ENCODE measurements at regions not wholly inside any gene's neighbourhood (a gene's known extent, or its start where the extent isn't known, plus 50 kb on each side); places are given as distances from the start of the nearest gene placed in this dataset.

DNA sequence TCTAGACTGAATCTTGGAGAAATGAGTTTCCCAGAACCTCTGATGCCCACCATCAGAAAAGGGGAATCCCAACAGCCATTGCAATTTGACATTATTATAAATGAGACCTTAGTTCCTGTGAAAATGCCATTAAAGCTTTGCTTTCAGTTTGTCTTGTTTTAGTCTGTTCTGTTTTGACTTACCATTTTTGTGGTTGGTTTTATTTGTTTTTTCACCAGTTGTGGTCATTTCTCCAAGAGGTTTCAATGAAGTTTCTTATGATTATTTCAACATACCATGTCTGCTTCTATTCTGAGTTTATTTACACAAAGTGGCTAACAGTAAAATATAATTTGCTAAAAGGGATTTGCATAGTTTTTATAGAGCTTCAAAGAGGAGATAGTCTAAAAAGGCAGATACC, 175.0 kb upstream of the MCTP2 start:
- Histone ChIP-seq H3K79me2 (ENCODE audit: insufficient read depth) (no peaks in the 10 kb centered on the region), H3K9ac (no peak overlapping the region), H3K9me2 (no peaks in the 10 kb centered on the region), H2AFZ (ENCODE audit: low read depth) (no peak overlapping the region), H3K4me3 (ENCODE audit: low read depth in 2 of 2, low read length in 1 of 2) (no peak overlapping the region), H3K4me1 (ENCODE audit: control insufficient read depth in 1 of 2, insufficient read depth in 2 of 2, low read depth in 1 of 2, low read length in 1 of 2) (peaks cover 0 to 8% of the 10 kb centered on the region in 2 experiments; a peak in 1 of 4 replicates), H4K20me1 (ENCODE audit: insufficient read depth) (no peaks in the 10 kb centered on the region), H3F3A (replicated peaks; ENCODE audit: insufficient read depth) (no peaks in the 10 kb centered on the region), H3K36me3 (replicated peaks in 1 of 2; ENCODE audit: control insufficient read depth in 1 of 2, insufficient read depth in 2 of 2, low read length in 1 of 2) (no peaks in the 10 kb centered on the region), H3K27ac (ENCODE audit: low read depth in 2 of 2, low read length in 1 of 2) (peak overlapping the region in 1 of 2 experiments; percentile 30; a peak in 1 of 4 replicates), H3K9me3 (no peaks in the 10 kb centered on the region), H3K4me2 (no peak overlapping the region), H3K27me3 (ENCODE audit: insufficient read depth) (no peaks in the 10 kb centered on the region)
- ChIA-PET CTCF (interaction anchor here (1.0 kb wide), 1 partner anchor 10 kb away, joined by 3 read pairs; no protein-coding TSS in a partner anchor), POLR2A (no interaction called here)
- no peak for DNase-seq
- no peak for TF ChIP-seq MEF2A (IDR thresholded peaks at IDR 0.05; ENCODE audit: borderline replicate concordance, low read depth)
- TF ChIP-seq TAF1 (IDR thresholded peaks at IDR 0.05; ENCODE audit: borderline replicate concordance, low read depth, low read length) = no peak
- no peak for TF ChIP-seq FOXJ3 (CRISPR knock-in tag; IDR thresholded peaks at IDR 0.05)

GRCh38 chr15:94053626-94054025, 177.7 kb upstream of the MCTP2 start:
- ChIA-PET CTCF (no interaction called here), POLR2A (no interaction called here)
- Histone ChIP-seq H3K36me3 (replicated peaks in 1 of 2; ENCODE audit: control insufficient read depth in 1 of 2, insufficient read depth in 2 of 2, low read length in 1 of 2) (no peaks in the 10 kb centered on the region), H4K20me1 (ENCODE audit: insufficient read depth) (no peaks in the 10 kb centered on the region), H3K27me3 (ENCODE audit: insufficient read depth) (no peaks in the 10 kb centered on the region), H3K4me2 (no peak overlapping the region), H2AFZ (ENCODE audit: low read depth) (no peak overlapping the region), H3K9me3 (no peaks in the 10 kb centered on the region), H3K79me2 (ENCODE audit: insufficient read depth) (no peaks in the 10 kb centered on the region), H3K9ac (no peak overlapping the region), H3K4me1 (ENCODE audit: control insufficient read depth in 1 of 2, insufficient read depth in 2 of 2, low read depth in 1 of 2, low read length in 1 of 2) (no peaks in the 10 kb centered on the region), H3K27ac (ENCODE audit: low read depth in 2 of 2, low read length in 1 of 2) (no peak overlapping the region), H3F3A (replicated peaks; ENCODE audit: insufficient read depth) (no peaks in the 10 kb centered on the region), H3K9me2 (no peaks in the 10 kb centered on the region), H3K4me3 (ENCODE audit: low read depth in 2 of 2, low read length in 1 of 2) (no peak overlapping the region)
- TF ChIP-seq NRF1 (IDR thresholded peaks at IDR 0.05; ENCODE audit: low read depth, low read length) (no peak), MAX (IDR thresholded peaks at IDR 0.05; ENCODE audit: low read depth) (no peak), TCF12 (IDR thresholded peaks at IDR 0.05) (no peak), CHD2 (IDR thresholded peaks at IDR 0.05; ENCODE audit: low read length, partially characterized antibody) (no peak), TEAD4 (IDR thresholded peaks at IDR 0.05; ENCODE audit: borderline replicate concordance, insufficient read depth) (no peak), RFX5 (IDR thresholded peaks at IDR 0.05; ENCODE audit: low read length) (no peak), CTCF (IDR thresholded peaks at IDR 0.05) (no peak), RCOR1 (IDR thresholded peaks at IDR 0.05; ENCODE audit: low read length) (no peak), PBX3 (IDR thresholded peaks at IDR 0.05) (no peak), SMC3 (IDR thresholded peaks at IDR 0.05; ENCODE audit: low read depth, low read length) (no peak), EZH2phosphoT487 (IDR thresholded peaks at IDR 0.05; ENCODE audit: borderline replicate concordance, low read depth) (no peak), SIN3A (IDR thresholded peaks at IDR 0.05; ENCODE audit: borderline replicate concordance, low read depth, low read length) (no peak), EP300 (IDR thresholded peaks at IDR 0.05; ENCODE audit: borderline replicate concordance in 1 of 2, low read depth in 1 of 2, low read length in 1 of 2) (no peak), FOXJ3 (CRISPR knock-in tag; IDR thresholded peaks at IDR 0.05) (no peak), ELF1 (IDR thresholded peaks at IDR 0.05) (no peak), REST (IDR thresholded peaks at IDR 0.05; ENCODE audit: low read depth, low read length) (no peak), NFIC (IDR thresholded peaks at IDR 0.05; ENCODE audit: borderline replicate concordance) (no peak), GABPA (IDR thresholded peaks at IDR 0.05; ENCODE audit: low read depth) (no peak), ZBTB33 (IDR thresholded peaks at IDR 0.05; ENCODE audit: borderline replicate concordance, low read depth) (no peak)
- no peak for DNase-seq

Measured in SK-N-SH (cell line).